PC-3 (cell line): ENCODE measurements at regions not wholly inside any gene's neighbourhood (a gene's known extent, or its start where the extent isn't known, plus 50 kb on each side); places are given as distances from the start of the nearest gene placed in this dataset.

ENCODE experiments used
- CTCF ChIP-seq: fragments of 300-600 bp; sonication (generic); conservative IDR thresholded peaks from 2 replicates; pipeline ENCODE4 v1.5.1; 2017; ENCODE audit warnings: antibody characterized with exemption, low read depth, mild to moderate bottlenecking, low read length
- EZH2 ChIP-seq: fragments of 300-600 bp; sonication (generic); IDR thresholded peaks from one replicate; pipeline ENCODE4 v1.6.1; 2017; ENCODE audit warnings: antibody characterized with exemption, mild to moderate bottlenecking, low read length; ENCODE audit not compliant: unreplicated experiment

GRCh38 chrX:3181846-3182245 lies 140.6 kb downstream of the ARSF start:
- TF ChIP-seq EZH2, result no peak
- no peak for TF ChIP-seq CTCF
